ENCODE measurements at regions not wholly inside any gene's neighbourhood (a gene's known extent, or its start where the extent isn't known, plus 50 kb on each side); places are given as distances from the start of the nearest gene placed in this dataset.

DNA sequence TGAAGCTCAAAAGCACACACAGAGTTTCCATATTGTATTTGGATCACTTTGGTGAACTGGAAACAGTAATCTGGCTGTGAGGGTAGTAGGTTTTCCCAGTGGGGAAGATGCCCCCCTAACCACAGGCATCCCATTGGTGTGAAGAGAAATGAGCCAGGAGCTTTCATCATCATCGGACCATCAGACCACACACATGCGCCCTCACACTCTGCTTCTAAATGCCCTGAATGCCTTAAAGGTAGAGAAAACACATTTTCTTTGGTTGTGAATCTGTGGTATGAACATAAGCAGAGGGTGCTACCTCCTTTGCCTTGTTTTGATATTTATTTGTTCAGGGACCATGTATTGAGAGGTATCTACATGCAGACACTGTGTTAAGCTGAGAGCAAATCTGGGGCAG is 79.0 kb upstream of the DNAH14 start:
- no peak for DNase-seq

DNA sequence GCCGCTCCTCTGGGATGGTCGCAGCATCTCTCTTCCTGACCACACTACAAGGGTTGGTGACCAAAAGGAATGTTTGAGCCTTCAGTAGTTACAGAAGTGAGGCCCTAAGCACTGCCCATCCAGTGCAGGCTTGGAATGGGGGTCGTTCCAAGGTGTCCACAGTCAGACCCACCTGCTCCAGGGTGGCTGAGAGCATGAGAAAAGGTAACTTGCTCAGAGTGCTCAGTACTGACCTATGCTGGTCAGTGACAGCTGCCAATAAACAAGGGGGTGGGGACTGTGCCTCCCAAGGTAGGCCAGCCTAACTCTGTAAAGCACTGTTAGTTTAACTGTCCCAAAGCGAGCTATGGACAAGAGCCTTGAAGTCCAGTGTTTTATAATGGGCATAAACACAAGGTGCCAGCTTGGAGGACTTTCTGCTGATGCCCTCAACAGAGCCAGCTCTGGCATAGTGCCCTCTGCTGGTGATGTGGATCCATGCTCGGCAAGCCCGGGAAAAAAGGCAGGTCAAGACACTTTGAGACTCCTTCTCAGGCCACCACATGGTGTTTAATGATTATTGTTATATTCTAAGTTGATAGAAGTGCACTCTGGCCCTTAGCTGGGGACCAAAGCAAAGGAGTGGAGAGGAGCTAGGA is 78.1 kb upstream of the DNAH14 start:
- peak; percentile 72 for DNase-seq

DNA sequence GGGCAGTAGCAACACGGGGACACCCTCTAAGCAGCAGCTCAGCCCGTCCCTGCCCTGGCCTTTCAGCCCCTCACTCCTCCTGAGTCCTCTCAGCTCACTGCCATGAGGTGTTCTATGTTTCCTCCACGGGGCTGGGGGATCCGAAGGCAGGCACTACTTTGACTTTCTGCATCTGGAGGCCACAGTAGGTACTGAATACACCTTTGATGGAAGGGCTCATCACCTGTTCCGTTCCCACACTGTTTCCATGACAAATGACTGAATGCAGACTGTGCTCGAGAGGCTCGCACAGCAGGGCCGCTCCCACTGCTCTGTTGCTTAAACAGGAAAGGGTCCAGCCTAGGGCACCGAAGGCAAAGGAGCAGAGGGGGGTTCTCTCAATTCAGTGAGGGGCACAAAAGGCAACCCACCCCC is 77.6 kb upstream of the DNAH14 start:
- peak in 1 of 2 experiments; percentile 17 for DNase-seq

DNA sequence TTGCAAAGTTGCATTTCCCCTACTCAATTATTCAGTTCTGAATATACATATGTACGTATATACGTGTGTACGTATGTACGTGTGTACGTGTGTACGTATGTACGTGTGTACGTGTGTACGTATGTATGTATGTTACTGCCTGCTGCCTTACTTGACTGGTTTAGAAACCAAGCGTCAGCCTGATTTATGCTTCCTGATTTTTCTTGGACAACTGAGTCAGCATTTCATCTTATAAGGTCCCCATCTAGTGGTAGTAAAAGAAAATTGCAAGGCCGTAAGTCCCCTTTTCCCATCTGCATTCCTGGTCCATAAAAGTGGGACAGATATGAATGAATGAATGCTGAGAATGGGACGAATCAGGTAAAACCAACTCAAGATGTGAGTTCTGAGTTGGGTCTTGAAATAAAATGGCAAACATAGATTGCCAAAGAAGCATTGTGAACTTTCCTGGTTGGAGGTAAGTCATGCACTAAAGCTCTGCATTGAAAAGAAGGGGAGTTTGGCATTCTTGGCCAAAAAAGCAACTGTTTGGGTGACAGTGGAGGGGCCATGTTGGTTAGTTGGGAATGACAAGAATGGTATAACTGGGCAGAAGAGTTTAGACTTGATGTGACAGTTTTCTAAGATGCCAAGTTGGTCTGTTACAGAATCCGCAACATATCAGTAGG is 76.4 kb upstream of the DNAH14 start:
- no peak for DNase-seq

DNA sequence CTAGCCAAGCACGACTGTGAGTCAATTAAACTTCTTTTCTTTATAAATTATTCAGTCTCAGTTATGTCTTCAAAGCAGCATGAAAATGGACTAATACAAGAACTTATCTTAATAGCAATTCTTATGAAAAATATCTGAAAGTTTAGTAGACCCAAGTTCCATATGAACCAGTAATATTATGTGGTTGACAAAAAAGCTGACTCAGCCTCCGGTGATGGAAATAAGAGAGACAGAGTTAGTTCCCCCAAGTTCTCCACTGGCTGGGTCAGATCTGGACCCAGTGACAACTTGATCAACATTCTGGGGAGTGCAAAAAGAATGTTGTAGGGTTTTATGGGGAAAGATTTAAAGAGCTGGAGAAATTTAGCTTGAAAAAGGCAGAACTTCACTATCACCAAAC is 72.5 kb upstream of the DNAH14 start:
- no peak for DNase-seq

DNA sequence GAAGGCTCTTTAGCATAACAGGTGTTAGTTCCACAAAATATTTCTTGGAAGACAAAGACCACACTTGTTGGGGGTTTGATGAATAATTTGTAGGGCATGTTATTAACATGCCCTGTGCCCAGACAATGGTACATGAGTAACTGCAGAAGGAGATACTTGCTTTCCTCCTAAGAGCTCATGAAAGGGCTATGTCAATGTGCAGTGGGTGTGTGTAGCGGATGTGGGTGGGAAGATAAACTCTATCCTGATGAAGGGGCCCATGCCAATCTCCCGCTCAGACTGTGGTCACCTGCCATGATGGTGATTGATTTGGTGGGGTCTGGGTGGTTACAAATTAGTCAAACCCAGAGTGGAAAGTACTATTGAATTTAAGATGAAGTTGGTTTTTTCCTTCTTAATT is 69.8 kb upstream of the DNAH14 start:
- no peak for DNase-seq

DNA sequence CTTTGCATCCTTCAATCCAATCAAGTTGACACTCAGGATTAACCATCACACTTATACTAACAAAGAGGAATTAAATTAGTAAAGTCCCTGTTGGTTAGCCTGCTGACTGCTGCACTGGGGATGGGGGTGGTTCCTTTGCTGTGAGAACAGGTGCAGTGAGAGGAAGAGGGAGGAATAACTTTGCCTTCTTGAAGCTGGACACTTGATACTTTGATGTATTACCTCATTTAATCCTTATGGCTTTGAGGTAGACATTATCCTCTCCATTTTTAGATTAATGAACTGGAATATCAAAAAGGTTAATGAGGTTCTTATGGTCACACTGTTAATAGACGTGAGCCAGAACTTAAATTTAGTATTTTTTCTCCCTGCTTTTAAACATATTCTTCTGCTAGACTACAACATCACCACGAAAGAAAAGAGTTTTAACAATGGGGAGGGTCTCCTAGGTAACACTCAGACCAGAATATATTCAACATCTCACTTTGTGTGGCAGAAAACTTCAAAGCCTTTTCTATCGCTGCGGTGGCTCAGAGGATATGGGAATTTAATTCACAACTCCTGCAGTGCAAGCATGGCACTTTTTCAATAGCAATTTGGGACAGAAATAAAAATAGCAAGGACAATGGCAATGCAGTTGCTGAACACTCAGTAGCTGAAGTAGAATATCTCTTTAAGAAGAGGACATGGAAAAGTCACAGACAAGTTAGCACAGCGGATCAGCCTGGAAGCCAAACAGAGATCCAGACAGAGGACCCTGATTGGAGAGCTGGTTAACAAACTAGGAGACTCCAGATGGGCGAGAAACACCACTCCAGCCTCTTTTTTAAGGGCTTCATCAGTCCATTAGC is 68.8 kb upstream of the DNAH14 start:
- no peak for DNase-seq

DNA sequence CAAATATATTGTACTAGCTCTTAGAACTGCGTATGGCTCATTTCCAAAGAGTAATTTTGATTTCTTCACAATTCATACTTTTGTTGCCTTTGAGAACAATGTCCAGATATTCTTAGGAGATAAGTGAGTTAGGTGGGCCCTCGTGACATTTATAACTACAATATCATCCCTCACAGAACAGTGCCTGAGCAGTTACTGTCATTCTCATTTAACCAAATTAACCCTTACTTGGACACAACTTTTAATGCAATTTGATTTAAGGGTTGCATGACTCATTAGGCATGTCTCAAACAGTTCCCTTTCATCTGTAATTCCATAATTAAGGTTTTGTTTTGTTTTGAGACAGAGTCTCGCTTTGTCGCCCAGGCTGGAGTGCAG is 68.1 kb upstream of the DNAH14 start:
- DNase-seq = no peak

DNA sequence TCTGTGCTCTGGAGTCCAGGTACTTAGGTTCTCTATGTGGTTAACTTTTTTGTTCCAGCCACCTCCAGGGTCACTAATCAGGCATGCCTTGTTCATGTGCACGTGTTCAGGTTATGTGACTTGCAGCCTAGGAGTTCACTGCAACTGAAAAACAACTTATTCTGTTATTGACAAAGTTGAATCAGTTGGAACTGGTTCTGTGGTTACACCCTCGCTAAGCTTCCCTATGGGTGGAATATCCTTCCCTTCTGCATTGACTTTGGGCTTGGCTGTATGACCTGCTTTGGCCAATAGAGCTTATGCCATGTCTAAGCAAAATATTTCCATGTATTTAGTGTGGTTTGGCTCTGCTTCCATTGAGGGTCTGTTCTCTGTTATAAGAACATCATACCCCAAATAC is 66.0 kb upstream of the DNAH14 start:
- DNase-seq = no peak

DNA sequence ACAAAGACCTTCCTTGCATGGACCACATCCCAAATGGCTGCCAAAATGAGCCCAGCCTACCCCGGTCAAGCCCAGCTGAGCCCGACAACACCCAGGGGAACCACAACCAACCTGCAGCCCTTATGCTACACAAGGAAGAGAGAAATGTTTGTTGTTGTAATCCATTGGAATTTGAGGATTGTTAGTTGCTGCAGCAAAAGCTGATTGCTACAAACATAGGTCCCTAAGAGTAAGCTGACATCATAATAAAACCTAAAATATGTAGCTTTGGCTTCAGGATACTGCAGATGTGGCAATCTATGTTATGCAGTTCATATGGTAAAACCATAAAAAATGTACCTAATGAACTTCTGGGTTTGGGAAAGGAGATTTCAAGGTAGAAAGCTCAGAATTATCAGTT is 65.5 kb upstream of the DNAH14 start:
- DNase-seq = no peak

DNA sequence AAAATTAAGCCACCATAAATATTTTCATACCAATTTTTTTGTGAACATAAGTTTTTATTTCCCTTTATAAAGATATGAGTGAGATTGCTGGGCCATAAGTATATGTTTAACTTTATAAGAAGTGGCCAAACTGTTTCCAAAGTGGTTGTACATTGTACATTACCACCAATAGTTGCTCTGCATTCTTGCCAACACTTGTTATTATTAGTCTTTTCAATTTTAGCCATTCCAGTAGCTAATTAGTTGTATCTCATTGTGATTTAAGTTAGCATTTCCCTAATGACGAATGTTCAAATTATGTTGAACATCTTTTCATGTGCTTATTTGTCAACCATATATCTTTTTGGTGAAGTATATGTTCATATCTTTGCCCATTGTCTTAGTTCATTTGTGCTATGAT is 64.0 kb upstream of the DNAH14 start:
- no peak for DNase-seq

DNA sequence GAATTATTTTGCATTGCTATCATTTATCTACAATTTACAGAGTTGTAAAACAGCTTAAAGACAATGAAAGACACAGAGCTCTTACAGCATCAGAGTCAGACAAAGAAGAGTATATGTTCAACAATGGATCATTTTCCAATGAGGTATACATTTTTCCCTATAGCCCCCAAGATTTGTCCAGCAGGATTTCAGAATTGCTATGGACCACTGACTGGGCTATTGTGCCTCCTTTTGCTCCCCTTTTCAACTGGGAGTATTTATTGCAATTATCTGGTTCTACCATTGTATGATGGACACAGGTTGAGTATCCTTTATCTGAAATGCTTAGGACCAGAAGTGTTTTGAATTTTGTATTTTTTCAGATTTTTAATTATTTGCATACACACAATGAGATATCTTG is 62.5 kb upstream of the DNAH14 start:
- no peak for DNase-seq

DNA sequence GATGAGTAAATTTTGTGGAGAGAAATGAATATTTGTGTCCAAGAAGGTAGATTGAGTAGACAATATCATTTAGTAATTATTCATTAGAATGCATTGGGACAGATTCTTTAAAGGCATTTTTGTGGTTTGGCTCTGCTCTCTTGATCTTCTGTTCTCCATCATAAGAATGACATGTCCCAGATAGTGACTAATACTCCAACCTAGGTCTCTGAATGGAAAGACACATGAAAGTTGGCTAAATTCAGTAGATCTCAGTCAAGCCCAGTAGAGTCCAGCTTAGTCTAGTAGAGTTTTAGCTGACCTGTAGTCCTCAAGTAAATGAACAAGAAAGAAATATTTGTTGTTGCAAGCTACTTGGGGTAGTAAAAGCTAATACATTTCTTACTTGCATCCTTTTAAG is 61.8 kb upstream of the DNAH14 start:
- no peak for DNase-seq

DNA sequence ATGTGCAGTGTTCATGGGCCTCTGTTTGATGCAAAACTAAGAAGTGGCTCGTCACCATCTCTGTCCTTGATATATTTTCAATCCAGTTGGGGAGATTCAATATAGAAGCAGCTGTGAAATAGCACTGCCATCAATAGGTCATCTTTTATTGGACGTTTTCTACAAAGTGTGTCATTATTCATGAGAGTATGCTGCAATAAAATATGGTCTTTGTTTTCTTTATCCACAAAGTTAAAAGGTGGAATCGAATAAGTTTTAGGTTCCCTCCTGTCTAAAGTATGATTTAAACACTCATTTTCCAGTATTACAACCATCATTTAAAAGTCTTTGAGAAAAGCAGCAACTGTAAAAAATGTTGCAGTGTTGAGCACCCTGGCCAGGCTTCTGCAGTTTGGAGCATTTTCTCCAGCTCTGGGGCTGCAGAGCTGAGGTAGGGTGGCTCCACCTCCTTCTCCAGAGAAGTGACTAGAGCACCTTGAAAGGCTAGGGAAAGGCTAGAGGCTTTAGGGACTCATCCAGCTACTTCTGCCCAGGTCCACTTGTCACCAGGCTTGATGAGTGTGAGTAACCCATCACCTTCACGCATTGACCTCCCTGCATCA is 56.5 kb upstream of the DNAH14 start:
- no peak for DNase-seq

DNA sequence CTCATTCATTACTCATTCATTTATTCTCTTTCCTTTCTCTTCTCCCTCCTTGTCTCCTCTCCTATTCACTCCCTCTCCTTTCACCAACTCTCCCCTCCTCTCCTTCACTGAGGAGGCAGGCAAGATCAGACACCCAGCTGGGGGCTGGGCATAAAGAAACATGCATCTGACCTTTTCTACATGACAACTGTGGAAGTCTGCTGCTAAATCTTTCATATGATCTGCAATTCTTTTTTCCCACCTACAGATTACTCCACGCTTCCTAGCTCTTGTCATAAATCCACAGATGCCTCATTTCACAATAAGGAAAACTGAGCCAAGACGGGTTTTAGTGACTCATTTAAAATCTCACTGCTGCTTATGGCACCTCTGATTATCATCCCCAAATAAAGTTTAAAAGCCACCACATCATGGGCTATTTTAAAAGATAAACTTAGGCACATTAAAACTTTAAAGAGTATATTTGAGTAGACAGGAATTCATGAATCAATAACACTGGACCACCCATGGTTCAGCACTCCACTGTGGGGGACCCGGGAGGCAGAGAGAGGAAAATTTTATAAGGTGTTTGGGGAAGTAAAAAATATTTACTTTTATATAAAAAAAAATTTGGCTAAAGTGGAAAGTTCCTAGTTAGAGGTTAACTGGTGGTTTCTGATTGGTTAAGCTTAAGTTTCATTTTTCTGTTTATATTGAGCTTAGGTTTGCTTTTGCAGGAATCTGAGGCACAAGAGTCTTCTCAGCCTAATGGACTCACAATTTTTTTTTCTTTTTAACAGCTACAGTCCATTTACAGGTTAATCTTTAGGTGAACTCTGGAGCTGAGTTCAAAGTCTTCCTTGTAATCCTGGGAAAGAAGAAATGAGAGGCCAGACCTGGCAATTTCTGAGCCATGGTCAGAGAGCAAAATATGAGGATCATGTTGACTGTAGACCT is 55.8 kb upstream of the DNAH14 start:
- no peak for DNase-seq

DNA sequence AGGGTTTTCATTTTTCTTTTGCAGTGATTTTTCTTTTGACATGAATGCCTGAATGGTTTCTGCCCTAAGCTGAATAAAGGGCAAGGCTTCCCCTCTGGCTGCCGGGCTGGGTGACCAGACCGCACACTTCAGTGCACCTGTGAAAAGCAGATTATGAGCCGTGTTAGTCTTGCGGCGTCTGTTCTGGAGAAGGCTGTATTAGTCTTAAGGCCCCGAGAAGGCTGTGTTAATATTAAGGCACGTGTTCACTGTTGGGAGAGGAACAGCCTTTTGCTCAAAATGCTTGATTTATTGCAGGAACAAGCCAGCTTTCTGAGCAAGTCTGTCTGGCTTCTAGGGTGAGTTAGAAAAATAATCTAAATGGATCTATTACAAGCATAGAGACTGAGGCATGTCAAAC is 54.7 kb upstream of the DNAH14 start:
- no peak for DNase-seq

DNA sequence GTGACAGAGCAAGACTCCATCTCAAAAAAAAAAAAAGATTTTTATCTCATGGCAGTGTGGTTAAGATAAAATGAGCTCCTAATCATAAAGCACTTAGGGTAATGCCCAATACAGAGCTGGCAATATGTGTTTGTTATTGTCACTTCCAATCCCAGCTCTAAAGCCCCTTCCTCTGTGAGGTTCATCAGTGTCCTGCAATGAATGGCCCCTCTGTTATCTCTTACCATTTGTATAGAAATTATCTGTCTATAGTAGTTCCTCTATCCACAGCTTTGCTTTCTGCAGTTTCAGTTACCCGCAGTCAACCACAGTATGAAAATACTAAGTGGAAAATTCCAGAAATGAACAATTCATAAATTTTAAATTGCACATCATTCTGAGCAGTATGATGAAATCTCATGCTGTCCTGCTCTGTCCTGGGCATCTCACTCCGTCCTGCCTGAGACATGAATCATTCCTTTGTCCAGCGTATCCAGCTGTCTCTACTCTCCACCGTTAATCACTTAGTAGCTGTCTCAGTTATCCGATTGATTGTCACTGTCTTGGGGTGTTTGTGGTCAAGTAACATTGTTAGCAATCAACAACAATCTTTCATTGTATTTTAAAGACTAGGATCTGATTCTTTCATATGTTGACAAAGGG is 50.2 kb upstream of the DNAH14 start:
- DNase-seq = no peak

Measured in activated T-cell treated with anti-CD3 and anti-CD28 coated beads, Interleukin-2, amount 50 U/mL, for 48 hours (primary cell).